GM21526 (cell line): ENCODE measurements at regions not wholly inside any gene's neighbourhood (a gene's known extent, or its start where the extent isn't known, plus 50 kb on each side); places are given as distances from the start of the nearest gene placed in this dataset.

ENCODE experiments used
- ATAC-seq: cut with Tn5 transposase; IDR thresholded peaks from one replicate; pipeline ENCODE4 v1.9.1; 2021; ENCODE audit warnings: moderate library complexity; ENCODE audit not compliant: unreplicated experiment, low FRiP score

GRCh38 chr13:61725806-61726205, 310.2 kb upstream of the PCDH20 start:
- no peak for ATAC-seq

GRCh38 chr13:61722119-61722518, 306.5 kb upstream of the PCDH20 start:
- ATAC-seq: no peak

- ATAC-seq: no peak
Measured at GRCh38 chr13:61712621-61713020, 297.0 kb upstream of the PCDH20 start.

GRCh38 chr13:61709258-61709657, 293.6 kb upstream of the PCDH20 start:
- no peak for ATAC-seq

DNA sequence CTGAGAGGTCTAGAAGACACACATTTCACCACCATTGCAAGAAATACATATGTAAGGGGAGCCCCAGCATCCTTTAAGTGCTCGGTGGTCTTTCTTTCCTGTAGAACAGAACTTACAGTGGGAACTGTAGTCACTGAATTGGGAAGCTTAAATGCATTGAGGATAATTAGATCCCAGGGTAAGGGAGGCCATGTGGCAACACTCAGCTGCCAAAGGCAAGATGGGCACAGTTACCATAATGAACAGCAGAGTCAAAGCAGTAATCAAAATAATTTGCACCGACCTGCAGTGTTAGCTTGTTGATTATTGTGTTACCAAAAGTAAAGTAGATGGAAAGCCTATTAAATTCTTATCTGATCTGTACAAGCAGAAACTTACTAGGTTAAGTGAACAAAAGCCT, 291.2 kb upstream of the PCDH20 start:
- ATAC-seq: no peak

- ATAC-seq: no peak
Measured at GRCh38 chr13:61700620-61701019, 285.0 kb upstream of the PCDH20 start.

DNA sequence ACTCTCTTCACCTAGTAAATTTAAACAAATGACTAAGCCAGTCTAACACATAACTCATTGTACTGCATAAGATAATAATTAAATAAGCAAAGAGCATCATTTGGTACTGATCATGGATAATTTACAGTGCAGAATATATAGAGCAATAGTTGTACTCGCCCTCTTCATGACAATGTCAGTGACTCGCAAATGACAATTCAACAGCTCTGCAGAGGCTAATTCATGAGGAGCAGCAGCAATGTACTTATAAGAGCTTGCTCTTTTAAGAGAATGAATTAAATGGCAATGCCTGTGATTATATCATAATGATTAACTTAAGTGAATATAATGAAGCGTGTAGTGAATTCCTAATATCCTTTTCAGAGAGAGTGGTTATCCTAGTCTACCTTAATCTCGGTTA, 284.5 kb upstream of the PCDH20 start:
- no peak for ATAC-seq

GRCh38 chr13:61696676-61697075, 281.0 kb upstream of the PCDH20 start:
- ATAC-seq: no peak

DNA sequence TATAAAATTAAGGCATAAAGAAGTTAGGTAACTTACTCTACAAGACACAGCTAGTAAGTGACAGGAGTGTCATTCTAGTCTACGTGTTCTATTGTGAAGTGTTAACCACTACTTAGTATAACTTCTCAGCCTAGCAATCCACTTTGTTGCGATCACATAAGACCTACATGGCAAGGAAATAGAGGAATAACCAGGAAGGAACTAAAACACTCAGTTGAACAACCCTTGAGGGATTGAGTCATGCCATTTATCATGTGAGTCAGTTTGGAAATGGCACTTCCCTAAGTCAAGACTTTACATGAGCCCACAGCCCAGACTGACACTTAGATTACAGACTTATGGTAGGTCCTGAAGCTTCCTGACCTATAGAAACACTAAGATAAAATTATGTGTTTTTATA, 279.5 kb upstream of the PCDH20 start:
- no peak for ATAC-seq

DNA sequence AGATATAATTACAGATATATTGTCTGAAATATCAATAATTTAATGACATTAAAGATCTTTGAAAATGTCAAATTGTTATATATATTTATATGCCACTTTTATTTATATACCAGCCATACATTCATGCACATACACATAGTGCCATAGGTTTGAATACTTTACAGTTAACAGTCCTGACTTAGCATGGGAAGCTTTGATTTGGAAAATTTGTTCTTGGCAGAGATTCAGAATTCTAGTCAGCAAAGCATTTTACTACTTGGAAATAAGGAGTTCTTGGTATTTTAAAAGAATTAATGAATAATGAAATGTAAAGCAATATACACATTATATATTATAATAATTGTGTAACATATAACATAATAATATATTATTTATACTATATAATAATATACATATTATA, 277.0 kb upstream of the PCDH20 start:
- no peak for ATAC-seq

- ATAC-seq: no peak
Measured at GRCh38 chr13:61685682-61686012, 270.0 kb upstream of the PCDH20 start.

GRCh38 chr13:61684976-61685681, 269.5 kb upstream of the PCDH20 start:
- ATAC-seq: no peak

- no peak for ATAC-seq
Measured at GRCh38 chr13:61672756-61673155, 257.1 kb upstream of the PCDH20 start.

DNA sequence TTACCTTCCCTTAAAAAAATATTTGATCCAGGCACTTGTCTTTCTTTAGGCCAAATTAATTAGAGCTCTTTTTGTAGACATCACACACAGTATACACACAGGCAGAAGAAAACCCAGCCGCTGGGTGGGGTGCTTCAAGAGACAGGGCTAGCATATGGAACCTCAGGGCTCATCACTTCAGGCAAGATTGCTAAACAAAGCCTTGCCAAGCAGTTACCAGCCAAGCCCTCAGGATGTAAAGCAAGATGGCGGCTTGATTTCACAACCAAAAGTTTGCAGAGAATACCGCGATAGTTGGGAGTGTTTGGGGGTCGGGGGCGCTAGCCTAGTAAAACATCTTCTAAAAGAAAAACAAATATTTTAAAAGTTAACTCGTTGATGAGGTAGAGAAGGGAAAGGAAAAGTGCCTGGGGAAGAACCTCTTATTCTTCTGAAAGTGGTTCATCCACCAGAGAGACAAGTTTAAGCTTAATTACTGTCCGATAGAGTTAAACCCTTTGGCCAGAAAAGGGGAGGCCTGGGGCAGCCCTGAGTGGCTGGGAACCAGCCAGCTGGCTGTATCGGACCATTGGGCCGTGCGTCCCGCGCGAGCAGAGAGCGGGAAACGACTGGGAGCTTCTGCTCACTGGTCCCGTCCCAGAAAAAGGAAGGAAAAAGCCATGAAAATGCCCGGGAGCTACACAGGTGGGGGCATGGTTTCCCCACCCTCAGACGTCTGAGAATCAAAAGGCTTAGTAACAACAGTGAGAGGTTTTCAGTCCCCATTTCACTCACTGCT, 254.9 kb upstream of the PCDH20 start:
- ATAC-seq: no peak

- ATAC-seq: no peak
Measured at GRCh38 chr13:61664801-61665705, 249.4 kb upstream of the PCDH20 start.

DNA sequence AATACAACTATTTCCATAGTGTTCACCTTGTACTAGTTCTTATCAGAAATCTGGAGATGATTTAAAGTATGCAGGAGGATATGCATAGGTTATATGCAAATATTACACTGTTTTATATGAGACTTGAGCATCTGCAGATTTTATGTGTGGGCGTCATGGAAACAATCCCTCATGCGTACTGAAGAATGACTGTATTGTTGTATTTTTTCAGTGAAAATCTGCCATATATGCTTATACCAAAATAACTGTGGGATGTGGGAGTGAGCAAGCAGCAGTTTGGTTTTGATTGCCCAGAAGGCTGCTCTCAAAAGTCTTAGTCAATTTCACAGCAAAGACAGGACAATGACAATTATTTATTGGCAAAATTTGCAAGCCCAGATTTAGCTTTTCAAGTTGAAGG, 238.8 kb upstream of the PCDH20 start:
- no peak for ATAC-seq

DNA sequence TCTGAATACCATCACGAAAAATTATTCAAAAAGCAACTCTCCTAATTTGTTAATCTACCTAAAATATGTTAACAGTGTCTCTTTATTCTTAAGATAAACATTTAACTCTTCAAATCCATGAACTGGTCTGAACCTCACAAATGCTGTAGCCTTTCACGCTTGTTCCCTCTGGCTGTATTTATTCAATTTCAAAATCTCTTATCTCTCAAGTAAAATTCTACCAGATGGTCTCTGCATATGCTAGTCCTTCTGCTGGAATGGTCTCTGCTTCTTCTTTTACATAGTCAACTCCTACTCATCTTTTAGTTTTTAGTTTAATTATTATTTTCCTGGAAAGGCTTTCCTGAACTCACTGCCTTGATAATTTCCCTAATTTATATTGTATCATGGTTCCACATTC, 232.9 kb upstream of the PCDH20 start:
- ATAC-seq: no peak

DNA sequence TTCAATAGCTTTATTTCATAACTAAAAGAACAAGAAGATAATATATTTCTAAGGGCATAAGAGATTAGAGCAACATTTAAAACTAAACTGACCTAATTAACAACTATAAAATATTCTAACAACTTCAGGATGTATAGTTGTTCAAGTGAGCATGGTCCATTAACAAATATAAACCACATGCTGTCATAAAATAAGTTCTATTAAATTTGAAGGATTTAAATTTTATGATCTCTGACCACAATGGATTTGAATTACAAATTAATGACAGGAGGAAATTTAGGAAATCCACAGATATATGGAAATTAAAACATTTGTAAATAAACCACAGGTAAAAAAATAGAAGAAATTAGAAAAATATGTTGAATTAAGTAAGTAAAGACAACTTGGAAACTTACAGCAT, 196.5 kb upstream of the PCDH20 start:
- no peak for ATAC-seq

GRCh38 chr13:61608138-61608537, 192.5 kb upstream of the PCDH20 start:
- no peak for ATAC-seq

- no peak for ATAC-seq
Measured at GRCh38 chr13:61600360-61601033, 184.8 kb upstream of the PCDH20 start.

GRCh38 chr13:61592489-61592888, 176.8 kb upstream of the PCDH20 start:
- no peak for ATAC-seq
